OCI-LY7 (cell line): ENCODE measurements at regions not wholly inside any gene's neighbourhood (a gene's known extent, or its start where the extent isn't known, plus 50 kb on each side); places are given as distances from the start of the nearest gene placed in this dataset.
"Not testable (repeated sequence)": the region's sequence is repeated elsewhere in the genome, so short reads cannot be mapped to it uniquely, and the experiment has no call there.

Source experiments
- BruUV-seq: library from RNA; stranded (reverse); fragments of 400-500 nt; replicated peaks from 2 replicates; lab custom pipeline; 2021; lab: Mats Ljungman, UMichigan
- CTCF ChIA-PET: fragments of 300-600 bp; sonication (Branson Sonifier 250); formaldehyde crosslinking; loops from one replicate; lab custom pipeline; 2022; ENCODE audit warnings: antibody characterized with exemption; ENCODE audit not compliant: unreplicated experiment; lab: Charles Lee
- POLR2A ChIA-PET: fragments of 300-600 bp; sonication (Branson Sonifier 250); formaldehyde crosslinking; loops from one replicate; lab custom pipeline; 2022; ENCODE audit warnings: antibody characterized with exemption; lab: Charles Lee
- DNase-seq: peaks from one replicate; pipeline ENCODE4 v3.0.0-alpha.2; 2015; ENCODE audit warnings: low spot score
- H2AFZ ChIP-seq: fragments of 200-600 bp; sonication (generic), shearing (Covaris generic); 2 replicates; pipeline ENCODE4 v1.6.1; 2014; ENCODE audit warnings: mild to moderate bottlenecking, antibody characterized with exemption, low read length, moderate library complexity
- H3K27ac ChIP-seq: fragments of 200-600 bp; sonication (generic); 2 replicates; pipeline ENCODE4 v1.5.1; 2014; ENCODE audit warnings: mixed run types, low read depth, mild to moderate bottlenecking, moderate library complexity, low read length, inconsistent platforms; ENCODE audit not compliant: poor library complexity, severe bottlenecking
- H3K36me3 ChIP-seq: fragments of 200-600 bp; sonication (generic); 2 replicates; pipeline ENCODE4 v1.6.1; 2014; ENCODE audit warnings: mild to moderate bottlenecking, antibody characterized with exemption, low read length, moderate library complexity, mixed read lengths; ENCODE audit not compliant: insufficient read depth
- H3K4me1 ChIP-seq: fragments of 200-600 bp; sonication (generic); 2 replicates; pipeline ENCODE4 v1.5.1; 2014; ENCODE audit warnings: mild to moderate bottlenecking, low read length; ENCODE audit not compliant: insufficient read depth, poor library complexity, severe bottlenecking
- H3K4me2 ChIP-seq: fragments of 200-600 bp; sonication (generic); 2 replicates; pipeline ENCODE4 v1.6.1; 2014; ENCODE audit warnings: mild to moderate bottlenecking, low read length
- H3K4me3 ChIP-seq: fragments of 200-600 bp; sonication (generic); 2 replicates; pipeline ENCODE4 v1.5.1; 2014; ENCODE audit warnings: mild to moderate bottlenecking, low read depth, low read length; ENCODE audit not compliant: poor library complexity, severe bottlenecking
- H3K79me2 ChIP-seq: fragments of 200-600 bp; sonication (generic); 2 replicates; pipeline ENCODE4 v1.6.1; 2016; ENCODE audit warnings: low read depth, mild to moderate bottlenecking, low read length, moderate library complexity, mixed read lengths; ENCODE audit not compliant: insufficient read depth
- H3K9me2 ChIP-seq: fragments of 200-600 bp; sonication (generic); 2 replicates; pipeline ENCODE4 v1.6.1; 2016; ENCODE audit warnings: mild to moderate bottlenecking, low read length, mixed read lengths; ENCODE audit not compliant: insufficient read depth
- H3K9me3 ChIP-seq: fragments of 200-600 bp; sonication (generic); 2 replicates; pipeline ENCODE4 v1.6.1; 2014; ENCODE audit warnings: mild to moderate bottlenecking, mixed run types, low read length, mixed read lengths
- H4K20me1 ChIP-seq: fragments of 200-600 bp; sonication (generic); 2 replicates; pipeline ENCODE4 v1.6.1; 2014; ENCODE audit warnings: mild to moderate bottlenecking, antibody characterized with exemption, low read length, moderate library complexity, mixed read lengths; ENCODE audit not compliant: insufficient read depth
- EZH2phosphoT487 ChIP-seq: fragments of 200-600 bp; sonication (generic); IDR thresholded peaks from 2 replicates; pipeline ENCODE4 v1.6.1; 2018; ENCODE audit warnings: low read depth, borderline replicate concordance, mild to moderate bottlenecking, mixed run types, antibody characterized with exemption, low read length, moderate library complexity, mixed read lengths
- intact Hi-C: fragments of 100-400 bp; cut with micrococcal nuclease; formaldehyde crosslinking; loops from one replicate; pipeline ENCODE4 v1.10.0; 2022; ENCODE audit not compliant: unreplicated experiment
- TF ChIP-seq, protein P1 (sequence below): fragments of 200-600 bp; sonication (generic); conservative IDR thresholded peaks from 2 replicates; pipeline ENCODE4 v1.5.1; 2014; ENCODE audit warnings: mild to moderate bottlenecking, antibody characterized with exemption, low read length, moderate library complexity, mixed read lengths

DNA sequence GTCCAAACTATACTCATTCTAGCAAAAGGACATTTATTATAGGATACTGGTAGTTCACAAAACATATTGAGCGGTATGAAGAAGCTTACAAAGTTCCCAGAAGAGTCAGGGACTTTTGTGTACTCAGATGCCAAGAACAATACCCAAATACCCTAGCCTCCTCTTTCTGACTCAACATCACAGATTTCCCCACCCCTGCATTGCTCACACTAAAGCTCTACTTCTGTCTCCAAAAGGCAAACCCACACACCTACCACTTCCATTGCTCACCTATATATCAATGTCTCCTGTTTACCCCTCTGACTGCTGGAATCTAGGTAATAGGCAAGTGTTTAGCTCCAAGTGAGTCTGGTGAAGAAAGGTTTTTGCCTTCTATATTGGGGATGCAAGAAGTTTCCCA is 100.7 kb upstream of the HCCS start:
- no peak overlapping the region for H2AFZ ChIP-seq
- no peaks in the 10 kb centered on the region for H3K36me3 ChIP-seq
- TF ChIP-seq, protein P1, sequence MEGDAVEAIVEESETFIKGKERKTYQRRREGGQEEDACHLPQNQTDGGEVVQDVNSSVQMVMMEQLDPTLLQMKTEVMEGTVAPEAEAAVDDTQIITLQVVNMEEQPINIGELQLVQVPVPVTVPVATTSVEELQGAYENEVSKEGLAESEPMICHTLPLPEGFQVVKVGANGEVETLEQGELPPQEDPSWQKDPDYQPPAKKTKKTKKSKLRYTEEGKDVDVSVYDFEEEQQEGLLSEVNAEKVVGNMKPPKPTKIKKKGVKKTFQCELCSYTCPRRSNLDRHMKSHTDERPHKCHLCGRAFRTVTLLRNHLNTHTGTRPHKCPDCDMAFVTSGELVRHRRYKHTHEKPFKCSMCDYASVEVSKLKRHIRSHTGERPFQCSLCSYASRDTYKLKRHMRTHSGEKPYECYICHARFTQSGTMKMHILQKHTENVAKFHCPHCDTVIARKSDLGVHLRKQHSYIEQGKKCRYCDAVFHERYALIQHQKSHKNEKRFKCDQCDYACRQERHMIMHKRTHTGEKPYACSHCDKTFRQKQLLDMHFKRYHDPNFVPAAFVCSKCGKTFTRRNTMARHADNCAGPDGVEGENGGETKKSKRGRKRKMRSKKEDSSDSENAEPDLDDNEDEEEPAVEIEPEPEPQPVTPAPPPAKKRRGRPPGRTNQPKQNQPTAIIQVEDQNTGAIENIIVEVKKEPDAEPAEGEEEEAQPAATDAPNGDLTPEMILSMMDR, result no peak
- no peak for TF ChIP-seq EZH2phosphoT487
- CTCF ChIA-PET, result no interaction called here
- no peak overlapping the region for H3K4me2 ChIP-seq
- H3K79me2 ChIP-seq, result no peaks in the 10 kb centered on the region
- intact Hi-C loops, result no loop called here
- no peak overlapping the region for H3K27ac ChIP-seq
- no peaks in the 10 kb centered on the region for H4K20me1 ChIP-seq
- no peaks in the 10 kb centered on the region for H3K9me2 ChIP-seq
- POLR2A ChIA-PET, result no interaction called here
- H3K9me3 ChIP-seq, result no peaks in the 10 kb centered on the region
- no peak for DNase-seq
- no TSS peak for BruUV-seq
- H3K4me1 ChIP-seq, result no peaks in the 10 kb centered on the region
- no peak overlapping the region for H3K4me3 ChIP-seq

DNA sequence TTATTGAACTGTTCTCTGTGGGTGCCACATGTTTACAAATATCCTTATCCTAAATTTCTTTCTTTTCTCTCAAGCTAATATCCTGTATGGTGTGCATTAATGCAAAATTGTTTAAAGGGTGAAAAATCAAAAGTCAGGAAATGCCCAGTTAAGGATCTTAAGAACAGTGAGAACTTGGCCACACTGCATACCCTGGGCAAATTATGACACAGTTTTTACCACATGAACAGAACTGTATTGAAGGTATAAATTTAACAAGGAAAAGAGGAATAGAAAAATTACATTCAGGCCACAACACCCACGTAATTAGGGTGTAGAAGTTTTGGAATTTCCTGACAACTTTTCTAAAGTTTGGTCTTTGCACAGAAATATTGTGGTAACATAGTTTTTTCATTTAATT is 94.4 kb upstream of the HCCS start:
- H3K4me1 ChIP-seq, result no peaks in the 10 kb centered on the region
- no TSS peak for BruUV-seq
- H3K27ac ChIP-seq, result no peak overlapping the region
- no peak overlapping the region for H3K4me3 ChIP-seq
- POLR2A ChIA-PET, result no interaction called here
- no peak for TF ChIP-seq EZH2phosphoT487
- TF ChIP-seq, protein P1, result no peak
- H3K9me3 ChIP-seq, result no peaks in the 10 kb centered on the region
- CTCF ChIA-PET, result no interaction called here
- intact Hi-C loops, result no loop called here
- H2AFZ ChIP-seq, result no peak overlapping the region
- no peaks in the 10 kb centered on the region for H3K79me2 ChIP-seq
- no peaks in the 10 kb centered on the region for H4K20me1 ChIP-seq
- no peaks in the 10 kb centered on the region for H3K9me2 ChIP-seq
- DNase-seq, result no peak
- no peak overlapping the region for H3K4me2 ChIP-seq
- H3K36me3 ChIP-seq, result no peaks in the 10 kb centered on the region

DNA sequence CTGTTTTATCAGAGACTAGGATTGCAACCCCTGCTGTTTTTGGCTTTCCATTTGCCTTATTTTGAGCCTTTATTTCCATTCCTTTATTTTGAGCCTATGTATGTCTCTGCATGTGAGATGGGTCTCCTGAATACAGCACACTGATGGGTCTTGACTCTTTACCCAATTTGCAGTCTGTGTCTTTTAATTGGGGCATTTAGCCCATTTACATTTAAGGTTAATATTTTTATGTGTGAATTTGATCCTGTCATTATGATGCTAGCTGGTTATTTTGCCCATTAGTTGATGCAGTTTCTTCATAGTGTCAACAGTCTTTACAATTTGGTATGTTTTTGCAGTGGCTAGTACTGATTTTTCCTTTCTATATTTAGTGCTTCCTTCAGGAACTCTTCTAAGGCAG is 88.5 kb upstream of the HCCS start:
- H3K36me3 ChIP-seq, CTCF ChIA-PET, intact Hi-C loops, H3K27ac ChIP-seq, DNase-seq, H3K4me1 ChIP-seq, H3K9me3 ChIP-seq, H2AFZ ChIP-seq, POLR2A ChIA-PET, H3K79me2 ChIP-seq, H3K9me2 ChIP-seq, BruUV-seq, H3K4me3 ChIP-seq, H3K4me2 ChIP-seq, H4K20me1 ChIP-seq: not testable (repeated sequence)
